ENCODE measurements at regions not wholly inside any gene's neighbourhood (a gene's known extent, or its start where the extent isn't known, plus 50 kb on each side); places are given as distances from the start of the nearest gene placed in this dataset.

- intact Hi-C loops (cut with DNase I; ENCODE audit: low total_unique reads) = no loop called here
- ATAC-seq (no peak), DNase-seq (no peak)
- TF ChIP-seq, protein P1, sequence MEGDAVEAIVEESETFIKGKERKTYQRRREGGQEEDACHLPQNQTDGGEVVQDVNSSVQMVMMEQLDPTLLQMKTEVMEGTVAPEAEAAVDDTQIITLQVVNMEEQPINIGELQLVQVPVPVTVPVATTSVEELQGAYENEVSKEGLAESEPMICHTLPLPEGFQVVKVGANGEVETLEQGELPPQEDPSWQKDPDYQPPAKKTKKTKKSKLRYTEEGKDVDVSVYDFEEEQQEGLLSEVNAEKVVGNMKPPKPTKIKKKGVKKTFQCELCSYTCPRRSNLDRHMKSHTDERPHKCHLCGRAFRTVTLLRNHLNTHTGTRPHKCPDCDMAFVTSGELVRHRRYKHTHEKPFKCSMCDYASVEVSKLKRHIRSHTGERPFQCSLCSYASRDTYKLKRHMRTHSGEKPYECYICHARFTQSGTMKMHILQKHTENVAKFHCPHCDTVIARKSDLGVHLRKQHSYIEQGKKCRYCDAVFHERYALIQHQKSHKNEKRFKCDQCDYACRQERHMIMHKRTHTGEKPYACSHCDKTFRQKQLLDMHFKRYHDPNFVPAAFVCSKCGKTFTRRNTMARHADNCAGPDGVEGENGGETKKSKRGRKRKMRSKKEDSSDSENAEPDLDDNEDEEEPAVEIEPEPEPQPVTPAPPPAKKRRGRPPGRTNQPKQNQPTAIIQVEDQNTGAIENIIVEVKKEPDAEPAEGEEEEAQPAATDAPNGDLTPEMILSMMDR (IDR thresholded peaks at IDR 0.05 in 4 of 5, conservative IDR thresholded peaks at IDR 0.05 in 1 of 5) = no peak
- no peak for TF ChIP-seq POLR2A (IDR thresholded peaks at IDR 0.05)
- Histone ChIP-seq H3K4me1 (peaks cover 18 to 25% of the 10 kb centered on the region in 2 donors), H3K36me3 (no peaks in the 10 kb centered on the region), H3K27me3 (no peaks in the 10 kb centered on the region), H3K4me3 (no peak overlapping the region), H3K27ac (no peak overlapping the region), H3K9me3 (no peaks in the 10 kb centered on the region)
- in situ Hi-C loops (cut with MboI; ENCODE audit: low sequenced_read_pairs in 4 of 4) = no loop called here
Observed at GRCh38 chr12:42756841-42757623, 167.5 kb upstream of the PRICKLE1 start.

GRCh38 chr12:42750356-42750755 is 160.8 kb upstream of the PRICKLE1 start:
- in situ Hi-C loops (cut with MboI; ENCODE audit: low sequenced_read_pairs in 4 of 4) (no loop called here), intact Hi-C loops (cut with DNase I; ENCODE audit: low total_unique reads) (no loop called here)
- TF ChIP-seq, protein P1 (IDR thresholded peaks at IDR 0.05 in 4 of 5, conservative IDR thresholded peaks at IDR 0.05 in 1 of 5) = no peak
- no peak for TF ChIP-seq POLR2A (IDR thresholded peaks at IDR 0.05)

GRCh38 chr12:42749239-42749638 is 159.7 kb upstream of the PRICKLE1 start:
- no peak overlapping the region for H3K4me3 ChIP-seq
- H3K4me1 ChIP-seq = peaks cover 2 to 9% of the 10 kb centered on the region in 2 donors
- in situ Hi-C loops (cut with MboI; ENCODE audit: low sequenced_read_pairs in 4 of 4) (no loop called here), intact Hi-C loops (cut with DNase I; ENCODE audit: low total_unique reads) (no loop called here)
- no peak overlapping the region for H3K27ac ChIP-seq
- H3K36me3 ChIP-seq = no peaks in the 10 kb centered on the region
- no peaks in the 10 kb centered on the region for H3K27me3 ChIP-seq
- peaks cover 0 to 7% (median 0%) of the 10 kb centered on the region in 3 donors for H3K9me3 ChIP-seq
- TF ChIP-seq, protein P1 (IDR thresholded peaks at IDR 0.05 in 4 of 5, conservative IDR thresholded peaks at IDR 0.05 in 1 of 5) = no peak
- TF ChIP-seq POLR2A (IDR thresholded peaks at IDR 0.05) = no peak
- DNase-seq (no peak), ATAC-seq (no peak)

More at GRCh38 chr12:42750356-42750755, 160.8 kb upstream of the PRICKLE1 start:
- Histone ChIP-seq H3K4me3 (no peak overlapping the region), H3K27ac (no peak overlapping the region), H3K27me3 (no peaks in the 10 kb centered on the region), H3K9me3 (peaks cover 0 to 7% (median 0%) of the 10 kb centered on the region in 3 donors), H3K4me1 (no peaks in the 10 kb centered on the region), H3K36me3 (no peaks in the 10 kb centered on the region)
- ATAC-seq (no peak), DNase-seq (no peak)

GRCh38 chr12:42744539-42745182 is 155.1 kb upstream of the PRICKLE1 start:
- in situ Hi-C loops (cut with MboI; ENCODE audit: low sequenced_read_pairs in 4 of 4) = no loop called here
- Histone ChIP-seq H3K27ac (peak overlapping the region in 3 of 4 donors; percentile 30 to 65 (median 35)), H3K4me3 (no peak overlapping the region), H3K27me3 (no peaks in the 10 kb centered on the region), H3K4me1 (peaks cover 28 to 50% of the 10 kb centered on the region in 2 donors), H3K9me3 (peaks cover 0 to 7% (median 0%) of the 10 kb centered on the region in 3 donors), H3K36me3 (no peaks in the 10 kb centered on the region)
- ATAC-seq (peak in 1 of 2 donors; percentile 78), DNase-seq (no peak)
- no peak for TF ChIP-seq POLR2A (IDR thresholded peaks at IDR 0.05)
- TF ChIP-seq, protein P1 (IDR thresholded peaks at IDR 0.05 in 4 of 5, conservative IDR thresholded peaks at IDR 0.05 in 1 of 5) = no peak
- intact Hi-C loops (cut with DNase I; ENCODE audit: low total_unique reads) = no loop called here
